Endothelial cell of umbilical vein (primary cell): ENCODE measurements at regions not wholly inside any gene's neighbourhood (a gene's known extent, or its start where the extent isn't known, plus 50 kb on each side); places are given as distances from the start of the nearest gene placed in this dataset.

Experiments
- BruUV-seq: library from RNA; stranded (reverse); fragments of 400-500 nt; replicated peaks from 2 replicates; lab custom pipeline; 2021; lab: Mats Ljungman, UMichigan
- CTCF ChIA-PET: fragments of 300-600, 350-600 bp; sonication (Branson Sonifier 250); formaldehyde crosslinking; loops from one replicate; lab custom pipeline; 2021; ENCODE audit warnings: antibody characterized with exemption, inconsistent platforms; lab: Charles Lee
- POLR2A ChIA-PET: fragments of 300-600, 350-600 bp; sonication (Branson Sonifier 250); formaldehyde crosslinking; loops from one replicate; lab custom pipeline; 2021; ENCODE audit warnings: antibody characterized with exemption, inconsistent platforms; lab: Charles Lee
- DNase-seq: peaks from one replicate; pipeline ENCODE4 v3.0.0-alpha.2; 2011; ENCODE audit warnings: low read depth, low spot score
- FAIRE-seq: peaks from 2 replicates; lab custom pipeline; 2011; peaks lifted over from hg19 to GRCh38; lab: Jason Lieb, UNC
- H2AFZ ChIP-seq: 2 replicates; pipeline ENCODE4 v1.6.0; 2012; ENCODE audit warnings: low read depth, low read length, control low read depth, inconsistent platforms
- H3K27ac ChIP-seq: 2 replicates; pipeline ENCODE4 v1.5.1; 2011; ENCODE audit warnings: low read depth, mild to moderate bottlenecking, control low read depth, low read length, moderate library complexity; ENCODE audit not compliant: insufficient read depth
- H3K27me3 ChIP-seq, 2 experiments: 2 replicates each; pipeline versions ENCODE4 v1.6.0 to v1.6.1; 2011; ENCODE audit warnings: low read length in 2 of 2, mixed read lengths in 1 of 2; ENCODE audit not compliant: control insufficient read depth in 2 of 2, insufficient read depth in 2 of 2
- H3K36me3 ChIP-seq, 2 experiments: 2 replicates in 1 of 2; 3 replicates in 1 of 2; pipeline ENCODE4 v1.5.1; 2011; ENCODE audit warnings: low read length in 2 of 2, mild to moderate bottlenecking in 1 of 2, moderate library complexity in 1 of 2; ENCODE audit not compliant: control insufficient read depth in 2 of 2, insufficient read depth in 2 of 2; ENCODE audit errors: extremely low read depth in 1 of 2
- H3K4me1 ChIP-seq: 3 replicates; pipeline ENCODE4 v1.5.1; 2011; ENCODE audit warnings: mild to moderate bottlenecking, low read length; ENCODE audit not compliant: control insufficient read depth, insufficient read depth; ENCODE audit errors: extremely low read depth
- H3K4me2 ChIP-seq: 2 replicates; pipeline ENCODE4 v1.6.1; 2011; ENCODE audit warnings: low read length, control low read depth, mixed read lengths; ENCODE audit not compliant: insufficient read depth
- H3K4me3 ChIP-seq, 3 experiments: fragments of 200-600 bp in 1 of 3; sonication (generic), shearing (Covaris generic) in 1 of 3; replicated peaks in 1 of 3; 2 replicates each; pipeline ENCODE4 v1.5.1; 2011 to 2016; ENCODE audit warnings: control low read depth in 3 of 3, low read length in 3 of 3, mild to moderate bottlenecking in 2 of 3, inconsistent platforms in 1 of 3, low read depth in 1 of 3, moderate library complexity in 1 of 3; ENCODE audit not compliant: insufficient read depth in 1 of 3
- H3K79me2 ChIP-seq: 2 replicates; pipeline ENCODE4 v1.6.0; 2012; ENCODE audit warnings: low read length, inconsistent platforms; ENCODE audit not compliant: control insufficient read depth, insufficient read depth
- H3K9ac ChIP-seq: replicated peaks from 2 replicates; pipeline ENCODE3; 2011; ENCODE audit warnings: low read length, control low read depth; ENCODE audit not compliant: insufficient read depth; ENCODE audit errors: extremely low read depth
- H3K9me1 ChIP-seq: replicated peaks from 3 replicates; pipeline ENCODE4 v1.6.0; 2011; ENCODE audit warnings: mild to moderate bottlenecking, low read length; ENCODE audit not compliant: control insufficient read depth, insufficient read depth; ENCODE audit errors: extremely low read depth
- H3K9me3 ChIP-seq: replicated peaks from 2 replicates; pipeline ENCODE4 v1.5.1; 2012; ENCODE audit warnings: low read length, inconsistent platforms; ENCODE audit not compliant: control insufficient read depth, insufficient read depth
- H4K20me1 ChIP-seq: replicated peaks from 2 replicates; pipeline ENCODE3; 2011; ENCODE audit warnings: mild to moderate bottlenecking, low read length; ENCODE audit not compliant: control insufficient read depth, insufficient read depth; ENCODE audit errors: extremely low read depth
- EZH2 ChIP-seq: IDR thresholded peaks from 2 replicates; pipeline ENCODE4 v1.6.1; 2012; ENCODE audit warnings: borderline replicate concordance, low read depth, mild to moderate bottlenecking, moderate library complexity, low read length, inconsistent platforms; ENCODE audit not compliant: severe bottlenecking
- FOS ChIP-seq: IDR thresholded peaks from 2 replicates; pipeline ENCODE4 v1.6.1; 2011; ENCODE audit warnings: mild to moderate bottlenecking, low read length, moderate library complexity, borderline replicate concordance; ENCODE audit not compliant: insufficient read depth
- GATA2 ChIP-seq: IDR thresholded peaks from 2 replicates; pipeline ENCODE4 v1.7.0; 2011; ENCODE audit warnings: low read depth, mild to moderate bottlenecking, moderate library complexity, mixed read lengths, low read length; ENCODE audit not compliant: insufficient read length, insufficient read depth
- JUN ChIP-seq: IDR thresholded peaks from 2 replicates; pipeline ENCODE4 v1.6.1; 2011; ENCODE audit warnings: borderline replicate concordance, low read depth; ENCODE audit not compliant: insufficient read length, insufficient read depth
- MYC ChIP-seq: IDR thresholded peaks from one replicate; pipeline ENCODE4 v1.6.1; 2011; ENCODE audit warnings: mild to moderate bottlenecking, low read depth, low read length
- POLR2A ChIP-seq: IDR thresholded peaks from 2 replicates; pipeline ENCODE4 v1.6.1; 2012; ENCODE audit warnings: low read depth, mild to moderate bottlenecking, control low read depth, low read length
- POLR2AphosphoS5 ChIP-seq: IDR thresholded peaks from 2 replicates; pipeline ENCODE4 v1.6.1; 2012; ENCODE audit warnings: low read depth, mild to moderate bottlenecking, control low read depth, low read length, moderate library complexity; ENCODE audit not compliant: insufficient read depth
- dilution Hi-C: fragments of 300-500 bp; cut with MboI; formaldehyde crosslinking; loops from one replicate; pipeline ENCODE4 v1.15.0; 2019; ENCODE audit warnings: low sequenced_read_pairs; ENCODE audit not compliant: extremely low pct_ligation_motif_present
- intact Hi-C: fragments of 100-400 bp; cut with micrococcal nuclease; formaldehyde crosslinking; loops from one replicate; pipeline ENCODE4 v1.10.0; 2022
- TF ChIP-seq, protein P1 (sequence below), 2 donors: IDR thresholded peaks; 1 replicate in 1 of 2; 2 replicates in 1 of 2; pipeline ENCODE4 v1.5.1; 2011; ENCODE audit warnings: low read length in 2 of 2, mild to moderate bottlenecking in 2 of 2, moderate library complexity in 2 of 2, control low read depth in 1 of 2, inconsistent platforms in 1 of 2, low read depth in 1 of 2; ENCODE audit not compliant: insufficient read depth in 1 of 2; ENCODE audit errors: extremely low read depth in 1 of 2
- TF ChIP-seq, protein P2 (sequence below): IDR thresholded peaks from 2 replicates; pipeline ENCODE4 v1.6.1; 2011; ENCODE audit not compliant: insufficient read depth, insufficient read length

DNA sequence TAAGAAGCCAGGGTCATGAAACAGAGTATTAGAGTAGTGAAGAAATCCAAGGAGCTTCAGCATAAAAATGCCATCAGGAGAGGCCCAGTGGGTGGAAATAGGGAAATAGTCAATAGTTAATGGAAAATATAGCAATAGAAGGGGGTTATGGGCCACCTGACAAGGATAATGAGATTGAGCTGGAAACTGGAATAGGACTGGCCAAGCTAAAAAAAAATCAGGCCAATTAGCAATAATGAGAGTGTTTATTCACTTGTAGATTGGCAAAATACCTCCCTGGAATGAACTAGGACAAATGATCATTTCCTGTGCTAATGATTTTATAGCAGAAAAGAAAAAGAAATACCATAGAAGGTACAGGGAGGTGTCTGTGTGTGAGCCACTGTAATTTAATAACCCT, 97.9 kb downstream of the PLCE1 start:
- DNase-seq (no peak), FAIRE-seq (no peak)
- Histone ChIP-seq H3K4me3 (no peak overlapping the region), H2AFZ (no peak overlapping the region), H3K9me3 (no peaks in the 10 kb centered on the region), H4K20me1 (no peaks in the 10 kb centered on the region), H3K27me3 (no peaks in the 10 kb centered on the region), H3K9ac (no peak overlapping the region), H3K27ac (no peak overlapping the region), H3K9me1 (no peaks in the 10 kb centered on the region), H3K36me3 (no peaks in the 10 kb centered on the region), H3K4me2 (no peak overlapping the region), H3K4me1 (no peaks in the 10 kb centered on the region), H3K79me2 (no peaks in the 10 kb centered on the region)
- BruUV-seq, result no TSS peak
- dilution Hi-C loops, result no loop called here
- CTCF ChIA-PET, result no interaction called here
- TF ChIP-seq, protein P1, sequence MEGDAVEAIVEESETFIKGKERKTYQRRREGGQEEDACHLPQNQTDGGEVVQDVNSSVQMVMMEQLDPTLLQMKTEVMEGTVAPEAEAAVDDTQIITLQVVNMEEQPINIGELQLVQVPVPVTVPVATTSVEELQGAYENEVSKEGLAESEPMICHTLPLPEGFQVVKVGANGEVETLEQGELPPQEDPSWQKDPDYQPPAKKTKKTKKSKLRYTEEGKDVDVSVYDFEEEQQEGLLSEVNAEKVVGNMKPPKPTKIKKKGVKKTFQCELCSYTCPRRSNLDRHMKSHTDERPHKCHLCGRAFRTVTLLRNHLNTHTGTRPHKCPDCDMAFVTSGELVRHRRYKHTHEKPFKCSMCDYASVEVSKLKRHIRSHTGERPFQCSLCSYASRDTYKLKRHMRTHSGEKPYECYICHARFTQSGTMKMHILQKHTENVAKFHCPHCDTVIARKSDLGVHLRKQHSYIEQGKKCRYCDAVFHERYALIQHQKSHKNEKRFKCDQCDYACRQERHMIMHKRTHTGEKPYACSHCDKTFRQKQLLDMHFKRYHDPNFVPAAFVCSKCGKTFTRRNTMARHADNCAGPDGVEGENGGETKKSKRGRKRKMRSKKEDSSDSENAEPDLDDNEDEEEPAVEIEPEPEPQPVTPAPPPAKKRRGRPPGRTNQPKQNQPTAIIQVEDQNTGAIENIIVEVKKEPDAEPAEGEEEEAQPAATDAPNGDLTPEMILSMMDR (IDR thresholded peaks at IDR 0.05; ENCODE audit: extremely low read depth in 1 of 2, insufficient read depth in 1 of 2, low read depth in 1 of 2, low read length in 2 of 2), result no peak
- TF ChIP-seq POLR2AphosphoS5 (no peak), JUN (no peak), POLR2A (no peak), MYC (no peak), EZH2 (no peak), FOS (no peak), GATA2 (no peak)
- TF ChIP-seq, protein P2, sequence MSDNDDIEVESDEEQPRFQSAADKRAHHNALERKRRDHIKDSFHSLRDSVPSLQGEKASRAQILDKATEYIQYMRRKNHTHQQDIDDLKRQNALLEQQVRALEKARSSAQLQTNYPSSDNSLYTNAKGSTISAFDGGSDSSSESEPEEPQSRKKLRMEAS, result no peak
- intact Hi-C loops, result no loop called here
- POLR2A ChIA-PET, result no interaction called here
